ENCODE measurements at regions not wholly inside any gene's neighbourhood (a gene's known extent, or its start where the extent isn't known, plus 50 kb on each side); places are given as distances from the start of the nearest gene placed in this dataset.

DNA sequence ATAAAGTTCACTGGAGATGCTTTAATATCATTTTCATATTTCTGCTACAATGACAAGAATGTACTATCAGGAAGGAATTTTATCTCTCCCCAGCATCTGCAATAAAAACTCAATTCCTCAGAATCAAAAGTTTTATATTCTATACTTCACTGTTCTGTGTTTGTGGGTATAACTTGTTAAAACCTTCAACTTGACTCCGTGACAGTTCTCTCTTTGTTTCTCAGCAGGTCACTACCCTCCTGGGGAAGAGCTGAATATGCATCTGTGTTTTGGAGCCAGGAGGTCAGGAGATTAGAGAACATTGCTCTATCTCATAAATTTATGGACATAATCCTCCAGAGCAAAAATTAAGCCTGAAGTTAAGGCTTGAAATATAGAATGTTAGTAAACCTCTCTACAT is 411.4 kb downstream of the TRIB2 start:
- TF ChIP-seq, protein P1, sequence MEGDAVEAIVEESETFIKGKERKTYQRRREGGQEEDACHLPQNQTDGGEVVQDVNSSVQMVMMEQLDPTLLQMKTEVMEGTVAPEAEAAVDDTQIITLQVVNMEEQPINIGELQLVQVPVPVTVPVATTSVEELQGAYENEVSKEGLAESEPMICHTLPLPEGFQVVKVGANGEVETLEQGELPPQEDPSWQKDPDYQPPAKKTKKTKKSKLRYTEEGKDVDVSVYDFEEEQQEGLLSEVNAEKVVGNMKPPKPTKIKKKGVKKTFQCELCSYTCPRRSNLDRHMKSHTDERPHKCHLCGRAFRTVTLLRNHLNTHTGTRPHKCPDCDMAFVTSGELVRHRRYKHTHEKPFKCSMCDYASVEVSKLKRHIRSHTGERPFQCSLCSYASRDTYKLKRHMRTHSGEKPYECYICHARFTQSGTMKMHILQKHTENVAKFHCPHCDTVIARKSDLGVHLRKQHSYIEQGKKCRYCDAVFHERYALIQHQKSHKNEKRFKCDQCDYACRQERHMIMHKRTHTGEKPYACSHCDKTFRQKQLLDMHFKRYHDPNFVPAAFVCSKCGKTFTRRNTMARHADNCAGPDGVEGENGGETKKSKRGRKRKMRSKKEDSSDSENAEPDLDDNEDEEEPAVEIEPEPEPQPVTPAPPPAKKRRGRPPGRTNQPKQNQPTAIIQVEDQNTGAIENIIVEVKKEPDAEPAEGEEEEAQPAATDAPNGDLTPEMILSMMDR (IDR thresholded peaks at IDR 0.05) = no peak
- TF ChIP-seq EZH2 (IDR thresholded peaks at IDR 0.05) = no peak
- no peak for TF ChIP-seq EZH2phosphoT487 (IDR thresholded peaks at IDR 0.05)
